HG02610 (cell line): ENCODE measurements at regions not wholly inside any gene's neighbourhood (a gene's known extent, or its start where the extent isn't known, plus 50 kb on each side); places are given as distances from the start of the nearest gene placed in this dataset.

Experiments
- ATAC-seq: cut with Tn5 transposase; IDR thresholded peaks from one replicate; pipeline ENCODE4 v1.9.1; 2021; ENCODE audit warnings: mild to moderate bottlenecking, moderate library complexity; ENCODE audit not compliant: unreplicated experiment

GRCh38 chr15:93150910-93151881 lies 62.2 kb upstream of the RGMA start:
- ATAC-seq = no peak

- no peak for ATAC-seq
Measured at GRCh38 chr15:93146601-93147000, 57.6 kb upstream of the RGMA start.

- no peak for ATAC-seq
Measured at GRCh38 chr15:93146196-93146595, 57.2 kb upstream of the RGMA start.

DNA sequence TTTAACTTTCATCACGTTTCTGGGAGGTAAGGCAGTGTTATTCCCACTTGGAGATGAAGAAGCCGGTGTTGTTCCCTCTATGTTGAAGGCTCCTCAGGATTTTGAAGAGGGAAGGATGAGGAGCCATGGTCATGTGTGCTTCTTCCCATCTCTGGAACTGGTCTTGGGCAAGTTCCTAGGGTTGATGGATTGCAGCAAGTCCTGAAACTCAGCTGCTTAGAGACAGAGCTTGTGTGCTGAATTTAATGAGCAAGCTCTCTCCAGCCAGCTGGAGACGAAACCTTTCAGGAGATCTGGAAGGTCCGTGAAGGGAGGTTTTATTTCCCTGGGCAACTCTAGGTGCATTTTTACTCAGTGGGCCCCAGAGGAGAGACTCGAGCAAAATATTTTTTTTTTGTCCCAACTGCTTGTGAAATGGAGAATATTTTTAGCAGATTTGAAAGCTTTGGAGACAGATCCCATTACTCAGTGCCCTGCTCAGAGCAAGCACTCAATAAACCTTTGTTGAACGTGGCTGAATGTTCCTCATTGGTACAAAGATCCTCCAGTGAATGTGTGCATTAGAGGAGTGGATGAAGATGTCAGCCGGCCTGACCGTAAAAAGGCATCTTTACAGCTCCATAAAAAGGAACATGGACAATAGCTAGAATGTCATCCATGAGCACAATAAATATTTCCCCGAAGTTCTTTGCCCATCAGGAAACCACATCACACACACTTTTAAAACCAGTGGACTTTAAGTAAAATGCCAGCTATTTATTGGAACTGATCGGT lies 55.6 kb upstream of the RGMA start:
- ATAC-seq = no peak

DNA sequence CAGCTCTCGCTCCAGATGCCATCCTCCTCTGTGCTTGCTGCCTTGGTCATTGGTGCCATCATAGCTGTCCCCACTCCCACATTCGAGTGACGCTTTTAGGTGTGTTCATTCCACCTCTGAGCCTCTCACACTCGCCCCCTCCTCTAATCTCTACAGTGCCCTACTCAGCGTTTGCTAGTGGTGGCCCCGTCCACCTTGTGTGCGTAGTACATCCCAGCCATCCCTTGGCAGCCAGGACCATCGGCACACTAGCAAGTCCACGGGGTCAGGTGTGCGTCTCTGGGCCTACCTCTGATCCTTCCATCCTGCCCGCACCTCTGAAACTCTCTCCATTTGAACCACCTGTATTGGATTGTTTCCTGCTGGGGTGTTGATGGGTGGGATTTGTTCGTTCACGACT lies 54.2 kb upstream of the RGMA start:
- no peak for ATAC-seq

DNA sequence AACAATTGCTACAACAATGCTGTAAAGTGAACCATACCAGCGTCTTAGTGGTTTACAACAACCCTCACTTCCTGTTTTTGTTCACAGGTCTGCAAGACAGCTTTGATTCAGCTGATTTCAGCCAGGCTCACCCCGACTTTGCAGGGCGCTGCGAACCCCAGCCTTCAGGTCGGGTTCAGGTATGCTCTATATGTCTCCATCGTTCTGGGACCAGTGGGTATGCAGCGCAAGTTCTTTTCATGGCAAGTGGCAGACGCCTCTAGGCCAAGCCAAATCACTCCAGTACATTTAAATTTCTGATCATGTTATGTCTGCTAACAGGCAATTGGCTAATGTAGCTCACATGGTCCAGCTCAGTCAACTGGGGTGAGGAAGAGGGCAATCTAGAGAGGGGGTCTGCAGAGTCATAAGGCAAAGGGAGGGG lies 52.4 kb upstream of the RGMA start:
- no peak for ATAC-seq

- no peak for ATAC-seq
Measured at GRCh38 chr15:93139436-93139835, 50.4 kb upstream of the RGMA start.

GRCh38 chr15:93138681-93139250 lies 49.8 kb upstream of the RGMA start:
- ATAC-seq = no peak
